Lower leg skin (tissue), 4 donors: ENCODE measurements at regions not wholly inside any gene's neighbourhood (a gene's known extent, or its start where the extent isn't known, plus 50 kb on each side); places are given as distances from the start of the nearest gene placed in this dataset.

Source experiments
- DNase-seq, 2 donors: peaks; one replicate each; pipeline ENCODE4 v3.0.0-alpha.2; 2019; ENCODE audit warnings: low spot score in 2 of 2
- H3K4me3 ChIP-seq: fragments of 200-600 bp; sonication (generic); 2 replicates; pipeline ENCODE4 v1.5.1; 2017; ENCODE audit warnings: mild to moderate bottlenecking, low read depth; ENCODE audit not compliant: poor library complexity, severe bottlenecking
- CTCF ChIP-seq, 3 donors: fragments of 450-650 bp; IDR thresholded peaks; one replicate each; pipeline ENCODE4 v1.5.1; 2016; ENCODE audit warnings: antibody characterized with exemption in 3 of 3, mild to moderate bottlenecking in 3 of 3, moderate library complexity in 2 of 3
- POLR2A ChIP-seq, 2 donors: fragments of 450-650 bp; IDR thresholded peaks; one replicate each; pipeline ENCODE4 v1.6.1; 2016 to 2017; ENCODE audit warnings: antibody characterized with exemption in 2 of 2, mild to moderate bottlenecking in 1 of 2, moderate library complexity in 1 of 2
- WGBS, 2 donors: methylation state at CpG; one replicate each; pipeline ENCODE4 v1.1.5; 2018; 5-methylcytosine and 5-hydroxymethylcytosine counted together
- intact Hi-C: fragments of 100-400 bp; cut with DNase I; formaldehyde crosslinking; loops from one replicate; pipeline ENCODE4 v1.15.0; 2023; ENCODE audit warnings: low total_unique reads

- TF ChIP-seq CTCF (IDR thresholded peaks at IDR 0.05) = no peak
- no peak for TF ChIP-seq POLR2A (IDR thresholded peaks at IDR 0.05)
- no peak overlapping the region for H3K4me3 ChIP-seq
- 49 to 58% methylated on average over 6 of the region's 6 CpGs for WGBS, 2 donors
- intact Hi-C loops = no loop called here
- DNase-seq = no peak
Observed at GRCh38 chr15:67968564-67968963, 85.6 kb upstream of the PIAS1 start.

DNA sequence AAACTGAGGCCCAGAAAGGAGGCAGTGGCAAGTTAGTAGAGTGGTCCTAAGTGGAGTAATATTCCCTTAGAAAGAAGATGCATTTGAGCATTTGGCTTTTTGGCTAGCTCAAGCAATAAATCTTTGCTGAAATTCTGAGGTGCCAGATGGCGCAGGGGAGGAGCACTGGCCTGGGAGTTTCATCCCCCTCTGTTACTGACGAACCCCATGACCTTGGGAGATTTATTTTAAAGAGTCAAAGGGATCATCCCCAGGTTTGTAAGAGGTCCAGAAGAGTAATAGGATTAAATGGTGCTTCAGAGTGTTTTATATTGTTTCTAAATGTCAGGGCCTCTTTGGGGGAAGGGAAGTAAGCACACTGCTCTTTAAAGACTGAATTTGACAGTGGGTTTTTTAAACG lies 85.1 kb upstream of the PIAS1 start:
- no peak for TF ChIP-seq CTCF (IDR thresholded peaks at IDR 0.05)
- TF ChIP-seq POLR2A (IDR thresholded peaks at IDR 0.05) = no peak
- WGBS, 2 donors = 76 to 78% methylated on average over 3 of the region's 3 CpGs
- no peak overlapping the region for H3K4me3 ChIP-seq
- intact Hi-C loops = no loop called here
- no peak for DNase-seq

GRCh38 chr15:67969892-67970291 lies 84.2 kb upstream of the PIAS1 start:
- H3K4me3 ChIP-seq = no peak overlapping the region
- no peak for DNase-seq
- 70 to 91% methylated on average over 3 of the region's 3 CpGs for WGBS, 2 donors
- TF ChIP-seq POLR2A (IDR thresholded peaks at IDR 0.05) = no peak
- intact Hi-C loops = no loop called here

DNA sequence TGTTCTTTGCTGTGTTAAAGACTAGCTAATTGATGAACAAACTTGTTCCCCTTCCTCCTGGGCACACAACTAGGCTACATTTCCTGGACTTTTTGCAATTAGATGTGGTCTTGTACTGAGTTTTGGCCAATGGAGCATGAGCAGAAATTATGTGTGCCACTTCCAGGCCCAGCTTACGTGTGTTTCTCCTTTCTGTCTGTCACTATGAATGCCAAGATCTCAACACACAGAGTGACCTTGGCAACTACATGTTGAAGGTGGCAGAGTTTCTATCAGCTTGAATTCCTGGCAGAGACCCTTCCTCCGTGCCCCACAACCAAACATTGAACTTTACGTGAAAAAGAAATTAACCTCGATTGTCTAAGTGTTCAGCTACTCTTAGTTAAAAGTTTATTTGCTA lies 81.7 kb upstream of the PIAS1 start:
- no peak for TF ChIP-seq CTCF (IDR thresholded peaks at IDR 0.05)
- TF ChIP-seq POLR2A (IDR thresholded peaks at IDR 0.05) = no peak
- H3K4me3 ChIP-seq = no peak overlapping the region
- DNase-seq = no peak
- intact Hi-C loops = no loop called here
- WGBS, 2 donors = 67 to 85% methylated on average over 4 of the region's 4 CpGs

DNA sequence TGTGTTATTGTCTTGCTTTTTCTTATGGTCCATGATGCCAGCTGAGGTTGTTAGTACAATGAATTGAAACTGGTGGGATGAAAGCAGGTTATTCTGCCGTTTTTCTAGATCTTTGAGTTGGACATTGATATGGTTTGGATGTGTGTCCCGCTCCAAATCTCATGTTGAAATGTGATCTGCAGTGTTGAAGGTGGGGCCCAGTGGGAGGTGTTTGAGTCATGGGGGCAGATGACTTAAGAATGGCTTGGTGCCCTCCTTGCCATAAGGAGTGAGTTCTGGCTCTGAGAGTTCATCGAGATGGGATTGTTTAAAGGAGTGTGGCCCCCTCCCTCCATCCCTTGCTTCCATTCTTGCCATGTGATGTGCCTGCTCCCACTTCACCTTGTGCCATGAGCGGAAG lies 80.3 kb upstream of the PIAS1 start:
- H3K4me3 ChIP-seq = no peak overlapping the region
- TF ChIP-seq POLR2A (IDR thresholded peaks at IDR 0.05) (no peak), CTCF (IDR thresholded peaks at IDR 0.05) (no peak)
- WGBS, 2 donors = 89 to 94% methylated on average over 4 of the region's 4 CpGs
- intact Hi-C loops = no loop called here
- no peak for DNase-seq

DNA sequence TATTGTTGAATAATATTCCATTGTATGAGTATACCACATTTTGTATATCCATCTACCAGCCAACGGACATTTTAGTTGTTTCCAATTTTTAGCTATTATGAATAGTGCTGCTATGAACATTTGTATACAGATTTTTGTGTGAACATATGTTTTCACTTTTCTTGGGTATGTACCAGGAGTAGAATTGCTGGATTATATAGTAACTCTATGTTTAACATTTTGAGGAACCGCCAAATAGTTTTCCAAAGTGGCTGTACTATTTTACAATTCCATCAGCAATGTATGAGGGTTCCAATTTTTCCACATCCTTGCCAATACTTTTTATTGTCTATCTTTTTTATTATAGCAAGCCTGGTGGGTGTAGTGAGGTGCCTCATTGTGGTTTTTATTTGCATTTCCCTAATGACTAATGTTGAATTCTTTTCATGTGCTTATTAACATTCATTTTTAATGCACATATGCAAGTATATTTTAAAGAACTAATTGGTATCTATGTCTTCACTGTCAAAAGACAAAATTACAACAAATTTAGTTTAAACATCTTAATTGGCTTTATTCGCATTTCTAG lies 77.5 kb upstream of the PIAS1 start:
- 90% methylated on average over 3 of the region's 3 CpGs for WGBS, 2 donors
- no peak for DNase-seq
- intact Hi-C loops = no loop called here
- TF ChIP-seq CTCF (IDR thresholded peaks at IDR 0.05) = no peak
- H3K4me3 ChIP-seq = no peak overlapping the region
